IMR-90 (cell line): ENCODE measurements at regions not wholly inside any gene's neighbourhood (a gene's known extent, or its start where the extent isn't known, plus 50 kb on each side); places are given as distances from the start of the nearest gene placed in this dataset.

ENCODE experiments used
- CEBPB ChIP-seq: IDR thresholded peaks from 2 replicates; pipeline ENCODE4 v1.6.1; 2012; ENCODE audit warnings: low read depth, low read length, improper control_type of control experiment
- CHD1 ChIP-seq: IDR thresholded peaks from 2 replicates; pipeline ENCODE4 v1.6.1; 2012; ENCODE audit warnings: low read depth, low read length, improper control_type of control experiment
- FOS ChIP-seq: fragments of 150-350 bp; IDR thresholded peaks from 2 replicates; pipeline ENCODE4 v1.6.1; 2016; ENCODE audit warnings: low read depth, low read length
- MAFK ChIP-seq: IDR thresholded peaks from 2 replicates; pipeline ENCODE4 v1.6.1; 2012; ENCODE audit warnings: low read depth, low read length, improper control_type of control experiment
- MXI1 ChIP-seq: IDR thresholded peaks from 2 replicates; pipeline ENCODE4 v1.6.1; 2012; ENCODE audit warnings: low read depth, mild to moderate bottlenecking, low read length, moderate library complexity, borderline replicate concordance
- NFE2L2 ChIP-seq: fragments of 150-350 bp; IDR thresholded peaks from 2 replicates; pipeline ENCODE4 v1.6.1; 2016; ENCODE audit warnings: low read depth, mild to moderate bottlenecking, low read length
- POLR2A ChIP-seq: IDR thresholded peaks from 2 replicates; pipeline ENCODE4 v1.6.1; 2012; ENCODE audit warnings: mild to moderate bottlenecking, low read depth, low read length
- RAD21 ChIP-seq: IDR thresholded peaks from 2 replicates; pipeline ENCODE4 v1.6.1; 2012; ENCODE audit warnings: low read length, improper control_type of control experiment
- RCOR1 ChIP-seq: IDR thresholded peaks from 2 replicates; pipeline ENCODE4 v1.6.1; 2012; ENCODE audit warnings: mild to moderate bottlenecking, low read length, improper control_type of control experiment; ENCODE audit not compliant: insufficient replicate concordance
- RFX5 ChIP-seq: IDR thresholded peaks from 2 replicates; pipeline ENCODE4 v1.8.0; 2012; ENCODE audit warnings: low read depth, mild to moderate bottlenecking, low read length, moderate library complexity
- TF ChIP-seq, protein P1 (sequence below): conservative IDR thresholded peaks from 2 replicates; pipeline ENCODE4 v1.5.1; 2012; ENCODE audit warnings: mild to moderate bottlenecking, low read depth, low read length, improper control_type of control experiment
- TF ChIP-seq, protein P2 (sequence below): fragments of 150-350 bp; IDR thresholded peaks from 2 replicates; pipeline ENCODE4 v1.6.1; 2016; ENCODE audit warnings: low read depth, mild to moderate bottlenecking, low read length, moderate library complexity, borderline replicate concordance
- TF ChIP-seq, protein P3 (sequence below): fragments of 150-350 bp; IDR thresholded peaks from 2 replicates; pipeline ENCODE4 v1.6.1; 2017; ENCODE audit warnings: mild to moderate bottlenecking, antibody characterized with exemption, low read length, low read depth

DNA sequence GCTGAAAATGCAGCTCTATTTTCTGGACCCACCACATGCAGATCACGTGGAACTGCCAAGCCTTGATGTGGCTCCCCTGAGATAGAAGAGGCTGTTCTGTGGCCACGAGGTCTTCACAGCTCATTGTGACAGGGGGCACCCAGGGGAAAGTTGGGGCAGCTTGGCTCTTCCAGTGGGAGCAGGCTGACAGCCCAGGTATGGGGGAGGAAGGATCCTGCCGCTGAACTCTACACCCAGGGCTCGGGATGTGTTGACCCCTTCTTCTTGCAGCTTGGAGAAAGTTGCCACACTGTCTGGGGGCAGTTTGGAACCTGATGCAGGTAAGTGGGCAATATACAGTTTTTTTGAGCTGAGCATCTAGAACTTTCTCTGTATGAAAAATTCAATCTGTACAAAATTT lies 133.6 kb upstream of the PITX1 start:
- no peak for TF ChIP-seq POLR2A
- TF ChIP-seq, protein P1, sequence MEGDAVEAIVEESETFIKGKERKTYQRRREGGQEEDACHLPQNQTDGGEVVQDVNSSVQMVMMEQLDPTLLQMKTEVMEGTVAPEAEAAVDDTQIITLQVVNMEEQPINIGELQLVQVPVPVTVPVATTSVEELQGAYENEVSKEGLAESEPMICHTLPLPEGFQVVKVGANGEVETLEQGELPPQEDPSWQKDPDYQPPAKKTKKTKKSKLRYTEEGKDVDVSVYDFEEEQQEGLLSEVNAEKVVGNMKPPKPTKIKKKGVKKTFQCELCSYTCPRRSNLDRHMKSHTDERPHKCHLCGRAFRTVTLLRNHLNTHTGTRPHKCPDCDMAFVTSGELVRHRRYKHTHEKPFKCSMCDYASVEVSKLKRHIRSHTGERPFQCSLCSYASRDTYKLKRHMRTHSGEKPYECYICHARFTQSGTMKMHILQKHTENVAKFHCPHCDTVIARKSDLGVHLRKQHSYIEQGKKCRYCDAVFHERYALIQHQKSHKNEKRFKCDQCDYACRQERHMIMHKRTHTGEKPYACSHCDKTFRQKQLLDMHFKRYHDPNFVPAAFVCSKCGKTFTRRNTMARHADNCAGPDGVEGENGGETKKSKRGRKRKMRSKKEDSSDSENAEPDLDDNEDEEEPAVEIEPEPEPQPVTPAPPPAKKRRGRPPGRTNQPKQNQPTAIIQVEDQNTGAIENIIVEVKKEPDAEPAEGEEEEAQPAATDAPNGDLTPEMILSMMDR, result no peak
- TF ChIP-seq RFX5, result no peak
- no peak for TF ChIP-seq MXI1
- TF ChIP-seq CEBPB, result no peak
- TF ChIP-seq RAD21, result no peak
- no peak for TF ChIP-seq MAFK
- no peak for TF ChIP-seq FOS
- TF ChIP-seq, protein P2, sequence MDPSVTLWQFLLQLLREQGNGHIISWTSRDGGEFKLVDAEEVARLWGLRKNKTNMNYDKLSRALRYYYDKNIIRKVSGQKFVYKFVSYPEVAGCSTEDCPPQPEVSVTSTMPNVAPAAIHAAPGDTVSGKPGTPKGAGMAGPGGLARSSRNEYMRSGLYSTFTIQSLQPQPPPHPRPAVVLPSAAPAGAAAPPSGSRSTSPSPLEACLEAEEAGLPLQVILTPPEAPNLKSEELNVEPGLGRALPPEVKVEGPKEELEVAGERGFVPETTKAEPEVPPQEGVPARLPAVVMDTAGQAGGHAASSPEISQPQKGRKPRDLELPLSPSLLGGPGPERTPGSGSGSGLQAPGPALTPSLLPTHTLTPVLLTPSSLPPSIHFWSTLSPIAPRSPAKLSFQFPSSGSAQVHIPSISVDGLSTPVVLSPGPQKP, result no peak
- TF ChIP-seq, protein P3, sequence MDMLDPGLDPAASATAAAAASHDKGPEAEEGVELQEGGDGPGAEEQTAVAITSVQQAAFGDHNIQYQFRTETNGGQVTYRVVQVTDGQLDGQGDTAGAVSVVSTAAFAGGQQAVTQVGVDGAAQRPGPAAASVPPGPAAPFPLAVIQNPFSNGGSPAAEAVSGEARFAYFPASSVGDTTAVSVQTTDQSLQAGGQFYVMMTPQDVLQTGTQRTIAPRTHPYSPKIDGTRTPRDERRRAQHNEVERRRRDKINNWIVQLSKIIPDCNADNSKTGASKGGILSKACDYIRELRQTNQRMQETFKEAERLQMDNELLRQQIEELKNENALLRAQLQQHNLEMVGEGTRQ, result no peak
- TF ChIP-seq CHD1, result no peak
- TF ChIP-seq NFE2L2, result no peak
- no peak for TF ChIP-seq RCOR1
